ENCODE measurements at regions not wholly inside any gene's neighbourhood (a gene's known extent, or its start where the extent isn't known, plus 50 kb on each side); places are given as distances from the start of the nearest gene placed in this dataset.

- no peak for TF ChIP-seq TAF1 (IDR thresholded peaks at IDR 0.05; ENCODE audit: borderline replicate concordance, low read depth, low read length)
- TF ChIP-seq POLR2A (IDR thresholded peaks at IDR 0.05; ENCODE audit: low read depth, low read length): no peak
Observed at GRCh38 chr1:187655104-187655503, 826.4 kb downstream of the PLA2G4A start.

All from GM12892 (cell line).